KOPT-K1 (cell line): ENCODE measurements at regions not wholly inside any gene's neighbourhood (a gene's known extent, or its start where the extent isn't known, plus 50 kb on each side); places are given as distances from the start of the nearest gene placed in this dataset.

Source experiments
- H3K27ac ChIP-seq: fragments of 200-600 bp; sonication (generic); 2 replicates; pipeline ENCODE4 v1.5.1; 2016; ENCODE audit warnings: antibody characterized with exemption, mild to moderate bottlenecking, low read depth, low read length; ENCODE audit not compliant: poor library complexity, severe bottlenecking
- H3K36me3 ChIP-seq: fragments of 200-600 bp; sonication (generic); 2 replicates; pipeline ENCODE4 v1.5.1; 2017; ENCODE audit warnings: antibody characterized with exemption, mild to moderate bottlenecking, low read length, moderate library complexity; ENCODE audit not compliant: insufficient read depth
- H3K9me3 ChIP-seq: fragments of 200-600 bp; sonication (generic); 2 replicates; pipeline ENCODE4 v1.5.1; 2017; ENCODE audit warnings: antibody characterized with exemption, low read length, mild to moderate bottlenecking; ENCODE audit not compliant: insufficient read depth, poor library complexity, severe bottlenecking

DNA sequence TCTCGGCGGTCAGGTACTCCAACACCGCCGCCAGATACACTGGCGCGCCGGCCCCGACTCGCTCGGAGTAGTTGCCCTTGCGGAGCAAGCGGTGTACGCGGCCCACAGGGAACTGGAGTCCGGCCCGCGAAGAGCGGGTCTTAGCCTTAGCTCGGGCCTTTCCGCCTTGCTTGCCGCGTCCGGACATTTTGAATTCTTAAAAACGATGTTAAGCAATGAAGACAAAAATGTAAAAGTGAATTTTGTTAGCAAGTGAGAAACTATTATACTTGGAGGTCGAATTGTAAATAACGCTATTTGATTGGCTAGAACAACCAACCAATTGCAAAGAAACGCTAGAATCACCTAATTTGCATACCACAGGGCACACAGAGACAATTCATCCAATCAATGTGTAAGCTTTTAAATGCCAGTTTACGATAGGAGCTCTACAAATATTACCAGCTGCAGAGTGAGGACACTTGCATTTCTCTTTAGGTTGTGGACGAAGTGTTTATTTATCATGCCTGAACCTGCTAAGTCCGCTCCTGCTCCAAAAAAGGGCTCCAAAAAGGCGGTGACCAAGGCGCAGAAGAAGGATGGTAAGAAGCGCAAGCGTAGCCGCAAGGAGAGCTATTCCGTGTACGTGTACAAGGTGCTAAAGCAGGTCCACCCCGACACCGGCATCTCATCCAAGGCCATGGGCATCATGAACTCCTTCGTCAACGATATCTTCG lies 112.0 kb downstream of the HFE start:
- peak overlapping the region; percentile 93 for H3K27ac ChIP-seq
- H3K9me3 ChIP-seq, result no peaks in the 10 kb centered on the region
- no peaks in the 10 kb centered on the region for H3K36me3 ChIP-seq

DNA sequence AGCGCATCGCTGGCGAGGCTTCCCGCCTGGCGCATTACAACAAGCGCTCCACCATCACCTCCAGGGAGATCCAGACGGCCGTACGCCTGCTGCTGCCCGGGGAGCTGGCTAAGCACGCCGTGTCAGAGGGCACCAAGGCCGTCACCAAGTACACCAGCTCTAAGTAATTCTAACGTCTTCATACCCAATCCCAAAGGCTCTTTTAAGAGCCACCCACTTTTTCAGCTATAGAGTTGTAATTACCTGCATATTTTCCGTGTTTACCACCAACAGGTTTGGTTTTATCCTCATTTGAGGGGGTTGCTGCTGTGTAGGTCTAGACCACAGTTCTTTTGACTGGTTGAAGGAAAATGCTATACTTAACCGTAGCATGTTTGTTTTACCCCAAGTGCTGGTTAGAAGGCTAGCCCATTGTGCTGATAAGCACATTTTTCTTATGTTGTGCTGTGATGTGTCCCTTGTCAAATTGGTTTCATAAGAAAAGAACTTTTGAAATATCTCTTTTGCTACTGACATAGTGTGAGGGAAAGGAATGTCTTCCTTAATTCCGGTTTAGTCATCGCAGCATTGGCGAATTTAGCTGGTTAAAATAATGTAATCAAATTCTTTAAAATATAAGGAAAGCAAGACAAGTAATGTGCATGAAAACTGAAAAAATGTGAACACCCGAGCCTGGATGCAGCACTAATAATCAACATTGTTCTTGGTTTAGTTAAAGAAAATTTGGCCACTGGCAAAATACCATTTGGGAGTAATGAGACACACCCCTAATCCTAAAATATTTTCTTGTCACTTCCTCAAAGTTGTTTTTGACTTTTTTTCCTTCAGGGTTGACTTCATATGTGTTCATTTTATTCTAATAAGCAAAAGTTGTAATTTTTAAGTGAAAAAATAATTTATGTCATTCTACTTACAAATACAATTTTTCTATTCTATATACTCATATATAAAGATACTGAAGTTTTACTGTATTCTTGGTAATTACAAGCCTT lies 112.8 kb downstream of the HFE start:
- H3K36me3 ChIP-seq, result no peaks in the 10 kb centered on the region
- peak overlapping the region; percentile 93 for H3K27ac ChIP-seq
- no peaks in the 10 kb centered on the region for H3K9me3 ChIP-seq

GRCh38 chr6:26200918-26201721 lies 113.9 kb downstream of the HFE start:
- peak overlapping the region; percentile 93 for H3K27ac ChIP-seq
- no peaks in the 10 kb centered on the region for H3K9me3 ChIP-seq
- H3K36me3 ChIP-seq, result no peaks in the 10 kb centered on the region

DNA sequence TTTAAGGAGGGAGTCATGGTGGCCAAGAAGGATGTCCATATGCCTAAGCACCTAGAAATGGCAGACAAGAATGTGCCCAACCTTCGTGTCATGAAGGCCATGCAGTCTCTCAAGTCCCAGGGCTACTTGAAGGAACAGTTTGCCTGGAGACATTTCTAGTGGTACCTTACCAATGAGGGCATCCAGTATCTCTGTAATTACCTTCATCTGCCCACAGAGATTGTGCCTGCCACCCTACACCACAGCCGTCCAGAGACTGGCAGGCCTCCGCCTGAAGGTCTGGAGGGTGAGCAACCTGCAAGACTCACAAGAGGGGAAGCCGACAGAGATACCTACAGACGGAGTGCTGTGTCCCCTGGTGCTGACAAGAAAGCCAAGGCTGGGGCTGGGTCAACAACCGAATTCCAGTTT lies 115.0 kb downstream of the HFE start:
- H3K9me3 ChIP-seq, result no peaks in the 10 kb centered on the region
- no peaks in the 10 kb centered on the region for H3K36me3 ChIP-seq
- H3K27ac ChIP-seq, result peak overlapping the region; percentile 93

DNA sequence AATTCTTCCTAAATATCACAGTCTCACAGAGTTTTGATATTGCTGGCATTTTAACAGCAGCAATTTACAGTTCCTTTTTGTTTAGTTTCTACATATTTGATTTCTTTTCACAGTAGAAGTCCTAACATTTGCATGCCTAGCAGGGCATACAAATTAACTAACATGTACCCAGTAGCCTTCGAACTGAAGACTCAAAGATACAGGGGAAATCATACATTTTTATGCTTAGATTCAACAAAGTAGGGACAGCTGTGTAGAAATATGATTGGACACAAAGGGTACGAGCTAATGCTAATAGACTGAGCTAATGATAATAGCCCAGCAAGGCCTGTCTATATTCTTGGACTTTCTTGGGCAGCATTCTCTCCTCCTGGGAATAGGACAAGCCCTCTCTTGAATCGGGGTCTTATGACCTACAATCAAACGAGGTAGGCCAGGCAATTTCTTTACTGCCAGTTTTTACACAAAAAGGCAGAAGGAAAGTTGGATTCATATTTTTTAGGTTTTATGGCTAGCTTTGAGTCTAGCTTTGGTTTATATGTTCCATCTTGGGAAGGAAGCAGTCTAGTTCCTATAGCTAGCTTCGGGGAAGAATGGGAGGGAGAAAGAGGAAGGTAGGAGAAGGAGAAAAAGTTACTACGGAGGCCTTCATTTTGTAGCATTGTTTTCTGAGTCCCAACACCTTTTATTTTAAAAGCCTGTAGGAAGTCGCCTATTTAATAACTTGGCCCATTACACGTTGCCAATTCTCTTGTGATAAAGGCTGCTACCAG lies 115.8 kb downstream of the HFE start:
- Histone ChIP-seq H3K9me3 (no peaks in the 10 kb centered on the region), H3K27ac (peak overlapping the region; percentile 93), H3K36me3 (no peaks in the 10 kb centered on the region)

DNA sequence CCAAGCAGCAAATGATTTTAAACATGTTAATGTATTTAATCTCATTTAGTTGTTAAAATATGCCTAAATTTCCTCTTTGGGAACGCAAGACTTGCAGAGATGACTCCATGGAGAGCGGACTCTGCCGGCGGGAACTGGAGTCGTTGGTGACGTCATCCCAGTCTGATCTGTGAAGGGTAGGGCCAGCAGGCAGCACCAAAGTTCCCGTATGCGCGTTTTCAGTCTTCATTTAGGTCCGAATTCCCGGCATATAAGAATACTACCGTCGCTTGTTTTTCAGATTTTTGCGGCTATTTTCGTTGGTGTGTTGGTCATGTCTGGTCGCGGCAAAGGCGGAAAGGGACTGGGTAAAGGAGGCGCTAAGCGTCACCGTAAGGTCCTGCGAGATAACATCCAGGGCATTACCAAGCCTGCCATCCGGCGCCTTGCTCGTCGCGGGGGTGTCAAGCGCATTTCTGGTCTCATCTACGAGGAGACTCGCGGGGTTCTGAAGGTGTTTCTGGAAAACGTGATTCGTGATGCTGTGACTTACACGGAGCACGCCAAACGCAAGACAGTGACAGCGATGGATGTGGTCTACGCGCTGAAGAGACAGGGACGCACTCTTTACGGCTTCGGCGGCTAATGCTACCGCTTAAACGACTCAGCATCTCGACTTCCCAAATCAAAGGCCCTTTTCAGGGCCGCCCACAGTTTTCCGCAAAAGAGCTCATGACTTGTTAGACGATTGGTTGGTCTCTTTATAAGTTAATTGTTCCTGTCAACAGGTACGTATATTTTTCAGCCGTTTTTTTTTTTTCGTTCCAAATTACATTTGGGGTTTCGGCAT lies 117.3 kb downstream of the HFE start:
- no peaks in the 10 kb centered on the region for H3K36me3 ChIP-seq
- H3K27ac ChIP-seq, result peak overlapping the region; percentile 93
- no peaks in the 10 kb centered on the region for H3K9me3 ChIP-seq

DNA sequence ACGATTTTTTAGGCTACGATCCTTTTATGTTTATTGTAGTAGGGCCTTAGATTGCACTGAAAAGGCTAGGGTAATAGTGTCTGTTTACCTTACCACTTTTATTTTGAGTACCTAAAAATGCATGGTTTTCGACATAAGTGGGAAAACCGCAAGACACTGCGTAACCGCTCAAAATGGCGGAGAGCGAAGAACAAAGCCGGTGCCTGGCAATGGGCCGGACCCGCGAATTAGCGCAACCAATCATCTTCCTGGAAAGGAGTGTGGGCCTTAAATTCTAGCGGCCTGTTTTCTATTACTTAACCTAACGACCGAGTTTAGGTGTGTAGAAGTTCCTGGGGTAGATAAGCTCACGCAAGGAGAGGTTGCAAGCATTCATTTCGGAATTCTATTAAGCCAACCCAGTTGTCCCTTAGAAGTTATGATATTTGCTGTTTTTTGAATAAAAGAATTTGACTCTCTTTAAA lies 118.0 kb downstream of the HFE start:
- peak overlapping the region; percentile 93 for H3K27ac ChIP-seq

GRCh38 chr6:26205625-26206574 lies 118.7 kb downstream of the HFE start:
- peak overlapping the region; percentile 93 for H3K27ac ChIP-seq
- no peaks in the 10 kb centered on the region for H3K9me3 ChIP-seq

More for the DNA sequence above, 118.0 kb downstream of the HFE start:
- no peaks in the 10 kb centered on the region for H3K9me3 ChIP-seq
- no peaks in the 10 kb centered on the region for H3K36me3 ChIP-seq

DNA sequence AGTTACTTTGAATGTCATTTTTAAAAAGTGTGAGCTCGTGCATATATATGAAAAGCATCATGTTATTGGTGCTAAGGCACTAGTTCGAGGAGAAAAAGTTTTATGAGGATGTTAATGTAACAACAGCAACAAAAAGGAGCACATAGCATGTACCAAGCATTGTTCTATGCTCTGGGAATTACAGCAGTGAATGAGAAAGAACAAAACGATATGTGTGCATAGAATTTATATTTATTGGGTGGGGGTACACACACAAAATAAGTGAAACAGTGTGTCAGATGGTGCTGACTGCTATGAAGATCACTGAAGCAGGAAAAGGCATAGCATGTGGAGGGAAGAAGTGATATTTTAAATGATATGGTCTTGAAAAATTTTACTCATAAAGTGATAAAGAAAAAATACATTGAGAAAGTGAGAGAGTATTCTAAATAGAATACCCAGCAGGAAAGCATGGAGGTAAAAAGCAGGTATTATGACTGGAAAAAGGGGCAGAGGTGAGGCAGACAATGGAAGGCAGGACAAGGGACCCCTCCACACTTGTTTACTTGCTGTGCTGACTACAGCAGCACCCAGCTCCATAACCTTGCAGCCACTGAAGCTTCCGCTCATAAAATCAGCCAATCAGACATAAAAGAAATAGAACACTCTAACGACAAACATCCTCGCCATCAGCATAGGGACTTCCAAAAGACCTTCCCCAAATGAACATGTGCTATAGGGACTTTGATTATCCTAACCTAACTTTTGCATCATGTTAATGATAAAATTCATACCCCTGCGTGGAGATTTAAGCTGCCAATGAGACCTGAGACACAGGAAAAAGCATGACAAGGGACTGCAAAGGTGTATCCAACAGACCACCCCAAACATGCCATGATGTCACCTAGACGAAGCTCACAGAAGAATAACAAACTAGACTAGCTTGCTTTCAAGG lies 119.9 kb downstream of the HFE start:
- no peaks in the 10 kb centered on the region for H3K36me3 ChIP-seq
- H3K27ac ChIP-seq, result peak overlapping the region; percentile 93
- H3K9me3 ChIP-seq, result no peaks in the 10 kb centered on the region

More at GRCh38 chr6:26205625-26206574, 118.7 kb downstream of the HFE start:
- H3K36me3 ChIP-seq, result no peaks in the 10 kb centered on the region

DNA sequence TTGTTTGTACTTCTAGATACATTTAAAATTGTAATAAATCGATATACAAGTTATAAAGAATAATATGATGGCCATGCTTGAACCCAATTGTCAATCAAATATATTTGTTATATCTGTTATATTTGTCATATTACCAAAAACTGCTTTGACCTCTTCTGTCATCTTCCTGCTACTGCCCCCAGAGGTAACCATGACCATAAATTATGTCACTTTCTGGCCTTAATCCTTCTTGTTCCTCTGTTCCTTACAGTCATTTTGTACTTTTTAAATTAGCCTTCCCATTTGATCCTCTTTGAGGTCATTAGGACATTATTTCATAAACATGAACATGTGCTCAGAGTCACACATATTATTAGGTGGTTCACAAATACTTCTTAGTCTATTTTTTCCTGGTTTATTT lies 124.7 kb downstream of the HFE start:
- no peaks in the 10 kb centered on the region for H3K9me3 ChIP-seq
- peak overlapping the region; percentile 35 for H3K27ac ChIP-seq
- no peaks in the 10 kb centered on the region for H3K36me3 ChIP-seq

DNA sequence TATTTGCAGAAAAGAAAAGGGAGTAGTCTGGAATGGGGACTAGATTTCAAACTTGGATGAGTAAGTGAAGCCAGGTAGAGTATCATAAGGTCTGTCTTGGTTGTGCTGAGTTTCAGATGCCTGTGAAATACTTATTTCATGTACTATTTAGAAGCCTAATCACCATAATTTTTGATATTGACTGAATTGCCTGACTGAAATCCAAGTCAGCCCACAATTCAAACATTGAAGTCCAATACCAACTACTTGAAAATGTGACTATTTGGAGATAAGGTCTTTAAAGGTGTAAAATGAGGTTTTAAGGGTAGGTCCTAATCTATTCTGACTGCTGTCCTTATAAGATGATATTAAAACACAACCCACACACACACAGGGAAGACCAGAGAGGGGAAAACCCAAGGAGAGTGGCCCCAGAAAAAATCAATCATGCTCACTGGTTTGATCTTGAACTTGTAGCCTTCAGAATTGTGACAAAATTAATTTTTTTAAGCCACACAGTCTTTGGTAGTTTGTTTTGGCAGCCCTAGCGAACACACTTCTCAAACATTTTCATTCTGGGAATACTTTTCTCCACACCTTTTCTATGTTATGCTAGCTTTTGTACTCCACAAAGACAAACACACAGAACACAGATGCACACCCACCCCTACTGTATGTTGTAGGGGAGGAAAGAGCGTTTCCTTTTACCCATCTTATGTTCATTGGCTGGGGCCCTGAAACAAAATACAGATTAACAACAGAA lies 126.3 kb downstream of the HFE start:
- H3K27ac ChIP-seq, result peak overlapping the region; percentile 89
- no peaks in the 10 kb centered on the region for H3K9me3 ChIP-seq

More for the DNA sequence above, 126.3 kb downstream of the HFE start:
- no peaks in the 10 kb centered on the region for H3K36me3 ChIP-seq
